ENCODE measurements at regions not wholly inside any gene's neighbourhood (a gene's known extent, or its start where the extent isn't known, plus 50 kb on each side); places are given as distances from the start of the nearest gene placed in this dataset.

DNA sequence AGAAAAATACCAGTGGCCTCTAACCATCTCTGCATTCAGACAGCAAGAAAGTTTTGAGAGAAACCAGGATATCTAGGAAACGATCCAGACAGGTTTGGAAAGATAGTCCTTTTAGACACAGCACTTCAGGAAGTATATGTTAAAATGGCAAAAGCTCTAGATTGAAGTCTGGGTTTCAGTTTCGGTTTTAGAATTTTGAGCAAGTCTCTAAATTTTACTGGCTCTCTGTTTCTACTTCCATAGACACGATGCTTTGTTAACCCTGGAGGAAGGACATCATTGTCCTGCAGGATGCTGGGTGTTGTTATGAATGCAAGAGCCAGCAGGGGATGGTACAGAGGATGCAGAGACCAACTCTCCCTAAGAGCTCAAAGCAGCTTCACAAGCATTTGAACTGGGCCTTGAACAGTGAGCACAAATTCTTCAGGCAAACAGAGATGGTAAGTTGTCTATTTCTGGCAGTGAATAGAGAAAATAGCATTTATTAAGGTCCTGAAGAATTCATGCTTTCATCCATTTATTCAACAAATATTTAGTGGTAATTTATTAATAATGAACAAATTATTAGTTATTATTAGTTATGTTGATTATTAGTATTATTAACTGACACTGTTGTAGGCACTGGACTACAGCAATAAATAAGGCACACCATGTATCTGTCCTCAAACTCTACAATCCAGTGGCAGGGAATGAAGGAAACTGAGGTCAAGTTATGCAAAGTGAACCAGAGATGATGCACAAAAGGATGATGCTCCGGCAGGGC, 152.7 kb upstream of the NRP1 start:
- no peak overlapping the region for H3K4me3 ChIP-seq (ENCODE audit: extremely low read depth in 1 of 4, insufficient read depth in 2 of 4, low read depth in 3 of 4, low read length in 4 of 4)
- H3K56ac ChIP-seq (replicated peaks; ENCODE audit: insufficient read length, low read depth, low read length): no peak overlapping the region
- H2BK120ac ChIP-seq (replicated peaks; ENCODE audit: low read depth, low read length): no peak overlapping the region
- no peak overlapping the region for H3K27ac ChIP-seq (ENCODE audit: low read depth, low read length)
- ChIA-PET POLR2A (ENCODE audit: partially characterized antibody) (interaction anchor here (1.7 kb wide), 1 partner anchor 20 kb away, joined by 4 read pairs; no protein-coding TSS in a partner anchor), CTCF (ENCODE audit: partially characterized antibody) (no interaction called here)
- no peaks in the 10 kb centered on the region for H3K79me2 ChIP-seq (ENCODE audit: control insufficient read depth in 1 of 2, insufficient read depth in 2 of 2, low read length in 2 of 2)
- H4K91ac ChIP-seq (replicated peaks; ENCODE audit: insufficient read length, low read length): no peak overlapping the region
- H3K14ac ChIP-seq (ENCODE audit: insufficient read length): no peak overlapping the region
- no peak overlapping the region for H2BK20ac ChIP-seq (ENCODE audit: low read length)
- no peak overlapping the region for H3K4me2 ChIP-seq (ENCODE audit: insufficient read depth in 1 of 2, low read depth in 2 of 2, low read length in 2 of 2)
- peaks cover 2 to 17% (median 11%) of the 10 kb centered on the region in 4 experiments; a peak in 5 of 7 replicates for H3K4me1 ChIP-seq (replicated peaks in 1 of 4; ENCODE audit: control insufficient read depth in 3 of 4, insufficient read depth in 4 of 4, low read length in 3 of 4)
- H3K36me3 ChIP-seq (ENCODE audit: control insufficient read depth in 2 of 4, insufficient read depth in 4 of 4, low read length in 3 of 4): no peaks in the 10 kb centered on the region
- TF ChIP-seq JUND (IDR thresholded peaks at IDR 0.05; ENCODE audit: low read length): no peak
- TF ChIP-seq BRCA1 (IDR thresholded peaks at IDR 0.05; ENCODE audit: low read depth, low read length): no peak
- H2BK15ac ChIP-seq (ENCODE audit: low read length): no peak overlapping the region
- no peak overlapping the region; the same call in 1 of the 2 replicates for H2BK12ac ChIP-seq (ENCODE audit: low read depth, low read length)
- no peaks in the 10 kb centered on the region for H3K9me3 ChIP-seq (ENCODE audit: insufficient read depth in 2 of 2, low read depth in 1 of 2, low read length in 1 of 2)
- H2AFZ ChIP-seq (ENCODE audit: low read length): peak overlapping the region; percentile 11; the same call in 1 of the 2 replicates
- no peak overlapping the region for H3K4ac ChIP-seq (replicated peaks; ENCODE audit: insufficient read length, low read depth, low read length)
- 85% methylated on average over 4 of the region's 4 CpGs; no CpG with 5 or more reads in 1 of the 2 experiments for WGBS, 2 experiments (ENCODE audit: extremely low coverage in 1 of 2, insufficient coverage in 1 of 2, insufficient read length in 1 of 2, insufficient replicate concordance in 2 of 2, low coverage in 1 of 2, low lambda C conversion rate in 2 of 2, missing lambda C conversion rate in 1 of 2)
- no peak for DNase-seq (ENCODE audit: low read depth in 1 of 2, low spot score in 2 of 2)
- no peak overlapping the region for H4K8ac ChIP-seq (ENCODE audit: extremely low read depth, insufficient read depth, low read length)
- no peaks in the 10 kb centered on the region for H3K79me1 ChIP-seq (ENCODE audit: low read depth, low read length)
- H3K18ac ChIP-seq (ENCODE audit: extremely low read depth, low read length): 0 out of 2 replicates have a peak overlapping the region, but pooled peaks have one; percentile 25
- peak; percentile 13 for FAIRE-seq
- H4K20me1 ChIP-seq (replicated peaks in 1 of 2; ENCODE audit: control insufficient read depth in 1 of 2, insufficient read depth in 2 of 2, low read length in 2 of 2): no peaks in the 10 kb centered on the region
- no peak overlapping the region for H2AK5ac ChIP-seq (ENCODE audit: low read depth, low read length)
- H2BK5ac ChIP-seq (ENCODE audit: low read depth, low read length): no peak overlapping the region
- H3K9ac ChIP-seq (replicated peaks in 1 of 4; ENCODE audit: extremely low read depth in 1 of 4, low read depth in 3 of 4, low read length in 3 of 4): no peak overlapping the region
- no peak overlapping the region for H4K5ac ChIP-seq (ENCODE audit: insufficient read length, low read depth, low read length)
- no peak overlapping the region for H3K23ac ChIP-seq (ENCODE audit: insufficient read length)
- no peaks in the 10 kb centered on the region for H3K27me3 ChIP-seq (replicated peaks in 1 of 4; ENCODE audit: control insufficient read depth in 3 of 4, extremely low read depth in 1 of 4, insufficient read depth in 3 of 4, low read length in 3 of 4)
- H3K23me2 ChIP-seq (ENCODE audit: low read depth, low read length): no peaks in the 10 kb centered on the region

Data from H1 (cell line).